NCI-H2196 (cell line): ENCODE measurements at regions not wholly inside any gene's neighbourhood (a gene's known extent, or its start where the extent isn't known, plus 50 kb on each side); places are given as distances from the start of the nearest gene placed in this dataset.

Experiments used
- DNase-seq: peaks from one replicate; lab custom pipeline; 2025; ENCODE audit not compliant: unreplicated experiment; lab: John Stamatoyannopoulos, UW

DNA sequence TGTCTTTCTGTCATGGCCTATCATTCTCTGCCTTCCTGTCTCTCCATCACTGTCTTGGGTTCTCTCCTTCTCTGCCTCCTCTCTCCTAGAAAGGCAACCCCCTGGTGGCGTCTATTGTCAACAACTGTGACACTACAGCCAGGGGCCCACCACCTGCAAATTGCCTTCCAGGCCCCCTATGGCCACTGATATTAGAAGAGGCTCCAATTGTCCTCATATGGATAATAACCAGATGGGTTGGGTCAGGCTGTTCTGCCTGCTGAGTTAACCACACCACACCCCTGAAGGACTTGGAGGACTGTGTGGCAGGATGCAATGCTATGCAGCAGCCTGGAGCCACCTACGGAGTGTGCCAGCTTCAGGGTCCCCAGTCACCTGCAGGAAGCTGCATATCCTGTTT, 665.0 kb downstream of the NTRK3 start:
- no peak for DNase-seq

GRCh38 chr15:87591042-87591441, 665.5 kb downstream of the NTRK3 start:
- DNase-seq = no peak

DNA sequence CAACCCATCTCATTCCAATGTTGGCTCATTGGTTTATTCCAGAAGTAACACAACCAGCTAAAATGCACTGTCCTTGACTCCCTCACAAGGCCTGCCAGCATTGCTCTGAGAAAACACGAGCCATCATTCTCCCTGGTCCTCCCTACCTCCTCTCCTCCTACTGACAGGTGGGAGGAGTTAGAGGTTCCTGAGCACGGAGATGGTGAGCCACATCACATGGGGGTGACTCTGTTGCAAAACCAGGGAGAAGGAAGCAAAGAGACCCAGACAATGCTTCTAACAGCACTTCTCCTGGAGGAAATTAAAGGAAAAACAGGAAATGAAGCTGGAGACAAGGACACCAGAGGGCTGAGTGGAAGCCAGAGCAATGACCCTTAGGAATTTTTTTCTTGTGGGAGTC, 667.4 kb downstream of the NTRK3 start:
- no peak for DNase-seq

DNA sequence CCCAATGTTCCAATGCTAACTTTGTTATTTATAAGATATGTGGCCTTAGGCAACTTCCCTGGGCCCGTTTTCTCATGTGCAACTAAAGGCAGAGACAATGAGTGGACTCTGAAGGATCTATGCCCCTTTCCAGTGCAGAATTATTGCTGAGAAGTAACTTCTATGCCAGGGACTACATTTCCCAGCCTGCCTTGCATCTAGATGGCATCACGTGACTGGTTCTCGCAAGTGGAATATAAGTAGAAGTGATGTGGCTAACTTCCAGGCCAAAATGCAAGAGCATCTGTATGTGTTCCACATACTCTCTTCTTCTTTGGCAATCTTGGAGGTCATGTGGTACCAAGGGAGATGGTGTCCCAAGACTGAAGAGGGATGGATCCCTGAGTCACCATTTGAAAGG, 674.4 kb downstream of the NTRK3 start:
- no peak for DNase-seq

GRCh38 chr15:87579537-87579936, 677.0 kb downstream of the NTRK3 start:
- DNase-seq = no peak

DNA sequence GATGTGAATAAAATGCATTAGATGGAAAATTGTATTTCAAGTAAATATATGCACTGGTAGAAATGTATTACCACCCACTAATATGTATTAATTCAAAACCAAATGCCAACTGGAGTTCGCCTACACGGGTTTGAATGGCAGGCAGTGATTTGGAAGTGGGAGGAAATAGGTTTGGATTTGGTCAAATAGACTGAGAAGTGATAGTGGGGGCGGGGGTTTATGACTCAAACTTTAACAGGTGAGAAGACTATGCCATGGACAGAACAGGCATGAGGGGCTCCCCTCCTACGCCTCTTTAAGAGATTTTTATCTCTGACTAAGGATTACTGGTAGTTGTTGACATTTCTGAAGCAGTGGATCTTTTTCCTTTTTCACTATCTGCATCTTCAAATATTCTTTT, 677.8 kb downstream of the NTRK3 start:
- no peak for DNase-seq

GRCh38 chr15:87577336-87577735, 679.2 kb downstream of the NTRK3 start:
- no peak for DNase-seq

DNA sequence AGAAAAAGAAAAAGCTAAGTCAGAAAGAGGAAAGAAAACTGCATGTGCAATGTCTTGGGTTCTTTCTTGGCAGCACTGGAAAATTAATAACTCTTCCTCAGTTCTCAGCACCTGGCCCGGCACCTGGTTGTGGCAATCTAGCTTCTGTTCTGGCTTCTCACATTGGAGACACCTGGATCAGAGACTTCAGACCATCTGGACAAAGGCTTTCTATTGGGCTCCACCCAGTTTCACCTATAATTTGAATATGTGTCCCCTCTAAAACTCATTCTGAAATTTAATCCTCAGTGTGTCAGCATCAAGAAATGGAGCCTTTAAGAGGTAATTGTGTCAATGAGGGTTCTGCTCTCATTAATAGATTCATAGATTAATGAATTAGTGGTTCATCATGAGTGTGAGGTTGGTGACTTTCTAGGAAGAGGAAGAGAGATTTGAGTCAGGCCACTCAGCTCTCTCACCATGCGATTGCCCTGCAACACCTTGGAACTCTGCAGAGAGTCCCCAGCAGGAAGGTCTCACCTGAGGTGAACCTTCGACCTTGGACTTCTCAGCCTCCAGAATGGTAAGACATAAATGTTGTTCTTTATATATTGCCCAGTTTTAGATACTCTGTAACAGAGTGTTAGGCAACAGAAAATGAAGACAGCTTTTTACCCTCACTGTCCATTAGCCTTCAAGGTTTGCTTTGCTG, 679.9 kb downstream of the NTRK3 start:
- peak; percentile 13 for DNase-seq

DNA sequence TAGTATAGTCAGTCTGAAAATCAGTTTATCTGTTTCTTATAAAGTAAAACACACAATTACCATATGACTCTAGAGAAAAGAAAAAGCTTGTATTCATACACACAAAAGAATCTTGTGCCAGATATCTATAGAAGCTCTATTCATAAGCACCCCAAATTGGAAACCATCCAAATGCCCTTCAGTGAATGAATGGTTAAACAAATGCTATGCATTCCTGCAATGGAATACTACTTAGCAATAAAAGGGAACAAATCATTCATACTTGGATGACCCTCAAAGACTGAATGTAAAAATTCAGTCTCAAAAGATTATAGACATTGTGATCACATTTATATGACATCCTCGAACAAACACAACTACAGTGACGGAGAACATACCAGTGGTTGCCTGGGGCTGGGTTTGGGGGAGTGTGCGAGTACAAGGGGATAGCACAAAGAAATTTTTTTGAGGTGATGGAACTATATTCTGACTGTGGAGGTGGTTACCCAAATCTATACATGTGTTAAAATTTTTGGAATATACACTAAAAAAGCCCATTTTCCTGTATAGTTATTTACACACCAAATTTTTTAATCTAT, 680.6 kb downstream of the NTRK3 start:
- no peak for DNase-seq

- no peak for DNase-seq
Observed at GRCh38 chr15:87573534-87573933, 683.0 kb downstream of the NTRK3 start.

GRCh38 chr15:87573039-87573438, 683.5 kb downstream of the NTRK3 start:
- DNase-seq = no peak

DNA sequence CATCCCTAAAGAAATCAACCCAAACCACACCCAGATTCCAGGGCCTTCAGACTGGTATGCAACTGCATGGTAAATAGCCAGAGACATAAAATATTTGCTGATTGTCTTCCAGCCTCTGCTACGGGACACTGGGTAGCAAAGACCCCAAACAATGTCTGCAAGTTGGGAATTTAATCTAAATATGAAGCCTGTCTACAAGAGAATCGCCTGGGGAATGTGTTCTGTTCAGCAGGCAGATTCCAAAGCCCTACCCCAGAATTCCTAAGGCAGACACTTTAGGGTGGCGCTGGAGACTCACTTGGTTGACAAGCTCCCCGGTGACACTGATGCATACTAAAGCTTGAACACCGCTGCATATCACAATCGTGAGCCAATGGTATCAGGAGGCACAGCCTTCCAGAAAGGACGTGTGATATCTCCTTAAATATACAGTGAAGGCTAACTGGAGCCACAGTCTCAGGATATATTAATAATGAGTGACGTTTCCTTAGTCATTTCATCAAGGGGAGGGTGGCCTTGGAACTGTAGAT, 684.1 kb downstream of the NTRK3 start:
- no peak for DNase-seq

DNA sequence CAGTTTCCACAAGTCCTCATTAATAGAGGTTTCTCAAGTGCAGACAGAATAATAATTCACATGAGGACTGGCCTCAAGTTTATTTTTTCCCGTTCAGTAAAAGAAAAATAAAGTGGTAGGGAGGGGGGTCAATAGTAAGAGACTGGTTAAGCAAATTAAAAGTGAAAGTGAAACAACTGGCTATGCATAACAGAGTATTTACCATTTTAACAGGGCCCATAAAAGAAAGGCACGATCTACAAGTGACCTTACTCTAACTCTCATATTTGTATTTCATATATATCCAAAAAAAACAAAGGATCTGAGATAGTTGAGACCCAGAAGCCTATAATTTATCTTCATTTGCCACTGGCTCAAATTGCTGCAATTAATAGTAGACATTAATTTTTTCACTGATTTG, 686.3 kb downstream of the NTRK3 start:
- no peak for DNase-seq

DNA sequence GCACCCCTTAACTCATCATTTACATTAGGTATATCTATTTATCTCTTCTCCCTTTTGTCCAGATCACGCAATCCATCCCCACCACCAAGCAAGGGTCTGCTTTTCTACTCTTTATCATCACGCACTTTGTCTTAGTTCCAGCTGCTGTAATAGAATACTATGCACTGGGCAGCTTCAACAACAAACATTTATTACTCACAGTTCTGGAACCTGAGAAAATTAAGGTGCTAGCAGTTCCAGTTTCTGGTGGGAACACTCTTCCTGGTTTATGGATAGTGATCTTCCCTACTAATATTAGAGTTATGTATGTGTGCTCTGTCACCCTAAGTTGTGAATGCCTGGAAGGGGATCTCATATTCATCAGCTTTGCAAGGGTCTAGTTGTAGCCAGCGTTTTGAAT, 687.0 kb downstream of the NTRK3 start:
- no peak for DNase-seq

GRCh38 chr15:87567406-87568030, 689.0 kb downstream of the NTRK3 start:
- no peak for DNase-seq

GRCh38 chr15:87566236-87566635, 690.3 kb downstream of the NTRK3 start:
- DNase-seq = no peak

GRCh38 chr15:87564681-87565080, 691.9 kb downstream of the NTRK3 start:
- DNase-seq = no peak

GRCh38 chr15:87563869-87564268, 692.7 kb downstream of the NTRK3 start:
- no peak for DNase-seq

- no peak for DNase-seq
Observed at GRCh38 chr15:87562203-87562602, 694.3 kb downstream of the NTRK3 start.

DNA sequence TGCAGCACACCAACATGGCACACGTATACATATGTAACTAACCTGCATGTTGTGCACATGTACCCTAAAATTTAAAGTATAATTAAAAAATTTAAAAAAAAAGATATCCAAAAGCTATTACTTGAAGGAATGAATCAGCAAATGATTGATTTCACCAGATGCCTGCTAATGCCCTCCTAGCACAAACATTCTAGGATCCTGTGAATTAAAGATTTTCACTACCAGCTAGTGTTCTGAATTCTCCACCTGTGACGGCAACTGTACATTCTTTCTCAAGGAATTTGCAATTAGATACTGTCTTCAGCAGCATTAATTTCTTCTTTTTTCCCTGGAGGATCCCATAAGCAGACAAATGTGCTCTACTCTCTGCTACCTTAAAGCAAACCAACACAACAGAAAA, 694.9 kb downstream of the NTRK3 start:
- no peak for DNase-seq

DNA sequence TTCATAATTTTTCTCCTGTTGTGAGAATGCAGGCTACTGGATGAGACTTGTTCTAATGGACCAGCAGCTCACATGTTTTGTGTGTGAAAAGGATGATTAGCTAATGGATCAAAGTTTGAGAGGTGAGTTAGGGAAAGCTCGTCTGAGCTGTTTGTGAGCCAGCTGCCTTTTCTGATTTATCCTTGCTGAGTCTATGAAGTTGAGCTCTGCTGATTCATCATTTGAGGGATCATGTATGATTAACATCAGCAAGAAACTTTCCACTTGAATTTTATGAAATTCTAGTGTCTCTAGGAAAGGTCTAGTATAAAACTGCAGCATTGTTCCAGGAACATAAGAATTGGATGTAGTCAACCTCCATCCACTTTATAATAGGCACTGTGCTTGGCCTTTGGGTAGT, 698.7 kb downstream of the NTRK3 start:
- no peak for DNase-seq

GRCh38 chr15:87556886-87557285, 699.7 kb downstream of the NTRK3 start:
- DNase-seq = no peak
